Neutrophil (primary cell): ENCODE measurements at regions not wholly inside any gene's neighbourhood (a gene's known extent, or its start where the extent isn't known, plus 50 kb on each side); places are given as distances from the start of the nearest gene placed in this dataset.
"Not testable (repeated sequence)": the region's sequence is repeated elsewhere in the genome, so short reads cannot be mapped to it uniquely, and the experiment has no call there.

Source experiments
- H3K27ac ChIP-seq: fragments of 200-600 bp; sonication (generic); 2 replicates; pipeline ENCODE4 v1.5.1; 2016; ENCODE audit warnings: mild to moderate bottlenecking, moderate library complexity
- H3K27me3 ChIP-seq: fragments of 200-600 bp; sonication (generic); 2 replicates; pipeline ENCODE4 v1.6.0; 2016; ENCODE audit warnings: mild to moderate bottlenecking
- H3K36me3 ChIP-seq: fragments of 200-600 bp; sonication (generic); 2 replicates; pipeline ENCODE4 v1.5.1; 2017
- H3K4me1 ChIP-seq, 2 experiments: fragments of 200-600 bp in 1 of 2; sonication (generic) in 1 of 2; 1 replicate in 1 of 2; 2 replicates in 1 of 2; pipeline versions ENCODE4 v1.5.1 to v1.6.1; 2013 to 2016; ENCODE audit warnings: low read depth in 1 of 2, low read length in 1 of 2, mild to moderate bottlenecking in 1 of 2, moderate library complexity in 1 of 2; ENCODE audit not compliant: control insufficient read depth in 1 of 2, insufficient read depth in 1 of 2
- H3K4me3 ChIP-seq, 2 experiments: fragments of 200-600 bp in 1 of 2; sonication (generic) in 1 of 2; 1 replicate in 1 of 2; 2 replicates in 1 of 2; pipeline ENCODE4 v1.5.1; 2013 to 2016; ENCODE audit warnings: low read depth in 1 of 2, low read length in 1 of 2, mild to moderate bottlenecking in 1 of 2, moderate library complexity in 1 of 2
- H3K9me3 ChIP-seq: fragments of 200-600 bp; sonication (generic); 2 replicates; pipeline ENCODE4 v1.5.1; 2016
- TF ChIP-seq, protein P1 (sequence below): fragments of 200-600 bp; sonication (generic); IDR thresholded peaks from 2 replicates; pipeline ENCODE4 v1.5.1; 2016; ENCODE audit warnings: antibody characterized with exemption

DNA sequence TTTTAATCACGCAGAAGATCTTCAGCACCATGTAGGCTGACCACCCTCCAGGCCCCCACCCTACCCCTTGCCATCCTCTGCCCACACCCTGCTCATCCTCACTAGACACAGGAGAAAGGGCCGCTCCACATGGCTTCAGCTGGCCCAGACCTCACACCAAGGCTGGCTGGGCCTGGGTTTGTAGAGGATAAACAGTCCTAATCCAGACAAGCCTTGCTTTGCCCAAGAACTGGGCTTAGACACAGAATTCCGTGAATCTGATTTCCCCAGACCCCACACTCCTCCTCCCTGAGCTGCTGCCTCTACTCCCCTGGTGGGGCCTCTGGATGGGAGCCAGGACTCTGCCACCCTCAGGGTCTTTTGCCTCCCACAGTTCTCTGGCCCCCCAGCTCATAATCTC, 185.3 kb downstream of the CYP26B1 start:
- Histone ChIP-seq H3K4me1 (no peaks in the 10 kb centered on the region), H3K36me3 (no peaks in the 10 kb centered on the region), H3K27me3 (peaks cover 24% of the 10 kb centered on the region), H3K4me3 (no peak overlapping the region), H3K9me3 (no peaks in the 10 kb centered on the region), H3K27ac (no peak overlapping the region)
- TF ChIP-seq, protein P1, sequence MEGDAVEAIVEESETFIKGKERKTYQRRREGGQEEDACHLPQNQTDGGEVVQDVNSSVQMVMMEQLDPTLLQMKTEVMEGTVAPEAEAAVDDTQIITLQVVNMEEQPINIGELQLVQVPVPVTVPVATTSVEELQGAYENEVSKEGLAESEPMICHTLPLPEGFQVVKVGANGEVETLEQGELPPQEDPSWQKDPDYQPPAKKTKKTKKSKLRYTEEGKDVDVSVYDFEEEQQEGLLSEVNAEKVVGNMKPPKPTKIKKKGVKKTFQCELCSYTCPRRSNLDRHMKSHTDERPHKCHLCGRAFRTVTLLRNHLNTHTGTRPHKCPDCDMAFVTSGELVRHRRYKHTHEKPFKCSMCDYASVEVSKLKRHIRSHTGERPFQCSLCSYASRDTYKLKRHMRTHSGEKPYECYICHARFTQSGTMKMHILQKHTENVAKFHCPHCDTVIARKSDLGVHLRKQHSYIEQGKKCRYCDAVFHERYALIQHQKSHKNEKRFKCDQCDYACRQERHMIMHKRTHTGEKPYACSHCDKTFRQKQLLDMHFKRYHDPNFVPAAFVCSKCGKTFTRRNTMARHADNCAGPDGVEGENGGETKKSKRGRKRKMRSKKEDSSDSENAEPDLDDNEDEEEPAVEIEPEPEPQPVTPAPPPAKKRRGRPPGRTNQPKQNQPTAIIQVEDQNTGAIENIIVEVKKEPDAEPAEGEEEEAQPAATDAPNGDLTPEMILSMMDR = no peak

DNA sequence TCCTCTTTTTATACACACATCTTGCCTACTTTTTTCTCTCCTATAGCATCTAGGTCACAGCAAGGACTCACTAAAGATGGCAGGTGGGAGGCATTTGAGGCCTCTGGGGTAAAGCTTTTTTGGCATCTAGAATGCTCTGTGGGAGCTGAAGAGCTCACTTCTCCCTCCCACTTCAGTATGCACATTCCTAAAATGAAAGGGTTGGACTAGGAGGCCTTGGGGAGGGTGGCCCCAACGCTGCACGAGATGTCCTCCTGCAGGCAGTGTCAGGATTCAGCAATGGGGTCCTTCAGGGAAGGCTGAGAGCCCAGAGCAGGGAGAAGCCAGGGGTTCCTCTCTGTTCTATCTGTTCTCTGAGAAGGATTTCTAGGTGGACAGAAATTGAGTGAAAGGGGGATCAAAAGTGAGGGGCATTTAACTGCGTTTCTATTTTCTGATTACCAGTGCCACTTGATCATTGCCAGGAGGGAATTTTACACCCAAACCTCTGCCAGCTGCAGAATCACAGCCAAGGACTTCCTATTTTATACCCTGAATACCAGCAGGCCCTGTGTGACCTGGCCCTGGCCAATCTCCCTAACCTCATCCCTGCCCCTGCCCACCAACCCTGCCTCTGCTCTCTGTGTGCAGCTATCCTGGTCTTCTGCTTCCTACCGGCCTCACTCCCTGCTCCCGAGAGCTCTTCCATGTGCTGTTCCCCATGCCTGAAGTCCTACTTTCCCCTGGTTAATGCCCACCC, 186.2 kb downstream of the CYP26B1 start:
- peaks cover 24% of the 10 kb centered on the region for H3K27me3 ChIP-seq
- no peaks in the 10 kb centered on the region for H3K9me3 ChIP-seq
- TF ChIP-seq, protein P1 = no peak
- H3K4me1 ChIP-seq = no peaks in the 10 kb centered on the region
- H3K4me3 ChIP-seq = no peak overlapping the region
- no peak overlapping the region for H3K27ac ChIP-seq
- H3K36me3 ChIP-seq = no peaks in the 10 kb centered on the region

DNA sequence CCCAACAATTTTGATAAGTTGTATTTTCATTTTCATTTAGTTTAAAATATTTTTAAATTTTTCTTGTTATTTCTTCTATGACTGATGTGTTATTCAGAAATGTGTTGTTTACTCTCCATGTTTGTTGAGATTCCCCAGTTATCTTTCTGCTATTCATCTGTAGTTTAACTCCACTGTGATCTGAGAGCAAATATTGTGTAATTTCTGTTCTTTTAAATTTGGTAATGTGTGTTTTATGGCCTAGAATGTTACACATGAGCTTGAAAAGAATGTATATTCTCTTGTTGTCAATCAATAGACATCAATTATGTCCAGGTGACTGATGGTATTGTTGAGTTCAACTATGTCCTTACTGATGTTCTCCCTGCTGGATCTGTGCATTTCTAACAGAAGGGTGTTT, 188.2 kb downstream of the CYP26B1 start:
- TF ChIP-seq, protein P1 = no peak
- no peaks in the 10 kb centered on the region for H3K4me1 ChIP-seq
- peaks cover 24% of the 10 kb centered on the region for H3K27me3 ChIP-seq
- no peaks in the 10 kb centered on the region for H3K9me3 ChIP-seq
- H3K36me3 ChIP-seq = no peaks in the 10 kb centered on the region
- no peak overlapping the region for H3K27ac ChIP-seq
- H3K4me3 ChIP-seq = no peak overlapping the region

DNA sequence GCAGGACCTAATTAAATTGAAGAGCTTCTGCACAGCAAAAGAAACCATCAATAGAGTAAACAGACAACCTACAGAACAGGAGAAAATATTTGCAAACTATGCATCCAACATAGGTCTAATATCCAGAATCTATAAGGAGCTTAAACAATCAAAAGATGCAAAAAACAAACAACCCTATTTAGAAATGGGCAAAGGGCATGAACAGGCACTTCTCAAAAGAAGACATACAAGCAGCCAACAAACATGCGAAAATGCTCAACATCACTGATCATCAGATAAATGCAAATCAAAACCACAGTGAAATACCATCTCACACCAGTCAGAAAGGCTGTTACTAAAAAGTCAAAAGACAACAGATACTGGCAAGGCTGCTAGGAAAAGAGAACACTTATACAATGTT, 189.2 kb downstream of the CYP26B1 start:
- H3K4me1 ChIP-seq, H3K9me3 ChIP-seq: not testable (repeated sequence)

DNA sequence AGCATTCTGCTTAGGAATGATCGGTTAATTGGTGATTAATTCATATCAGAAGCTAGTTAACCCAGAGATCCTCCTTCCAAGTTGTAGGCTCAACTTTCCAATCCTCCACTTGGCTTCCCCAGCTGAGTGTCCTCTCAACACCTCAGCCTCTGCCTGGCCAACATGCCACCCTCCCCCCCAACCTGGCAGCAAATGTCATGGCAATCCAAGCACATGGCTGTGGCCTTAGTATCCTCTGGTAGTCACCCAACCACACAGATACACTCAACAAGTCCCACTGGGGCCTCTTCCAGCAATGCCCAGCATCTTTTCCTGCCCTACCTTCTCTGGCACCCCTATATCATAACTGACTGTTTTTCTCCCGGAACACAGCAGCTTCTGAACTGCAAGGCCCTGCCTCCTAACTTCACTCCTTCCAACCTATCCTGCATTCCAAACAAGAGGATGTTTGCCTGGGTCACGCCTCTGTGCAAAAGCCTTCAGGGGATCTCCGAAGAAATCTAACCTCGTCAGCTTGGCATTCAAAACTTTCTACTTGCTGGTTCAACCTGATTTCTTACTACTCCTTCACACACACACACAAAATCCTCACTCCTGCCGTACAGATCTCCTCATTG, 195.0 kb downstream of the CYP26B1 start:
- Histone ChIP-seq H3K9me3 (no peaks in the 10 kb centered on the region), H3K36me3 (no peaks in the 10 kb centered on the region), H3K27ac (no peak overlapping the region), H3K4me3 (no peak overlapping the region), H3K4me1 (no peaks in the 10 kb centered on the region), H3K27me3 (no peaks in the 10 kb centered on the region)
- TF ChIP-seq, protein P1 = no peak

More for the DNA sequence above, 189.2 kb downstream of the CYP26B1 start:
- not testable (repeated sequence) for H3K4me3 ChIP-seq, H3K27ac ChIP-seq, H3K36me3 ChIP-seq
- peaks cover 17% of the 10 kb centered on the region for H3K27me3 ChIP-seq

DNA sequence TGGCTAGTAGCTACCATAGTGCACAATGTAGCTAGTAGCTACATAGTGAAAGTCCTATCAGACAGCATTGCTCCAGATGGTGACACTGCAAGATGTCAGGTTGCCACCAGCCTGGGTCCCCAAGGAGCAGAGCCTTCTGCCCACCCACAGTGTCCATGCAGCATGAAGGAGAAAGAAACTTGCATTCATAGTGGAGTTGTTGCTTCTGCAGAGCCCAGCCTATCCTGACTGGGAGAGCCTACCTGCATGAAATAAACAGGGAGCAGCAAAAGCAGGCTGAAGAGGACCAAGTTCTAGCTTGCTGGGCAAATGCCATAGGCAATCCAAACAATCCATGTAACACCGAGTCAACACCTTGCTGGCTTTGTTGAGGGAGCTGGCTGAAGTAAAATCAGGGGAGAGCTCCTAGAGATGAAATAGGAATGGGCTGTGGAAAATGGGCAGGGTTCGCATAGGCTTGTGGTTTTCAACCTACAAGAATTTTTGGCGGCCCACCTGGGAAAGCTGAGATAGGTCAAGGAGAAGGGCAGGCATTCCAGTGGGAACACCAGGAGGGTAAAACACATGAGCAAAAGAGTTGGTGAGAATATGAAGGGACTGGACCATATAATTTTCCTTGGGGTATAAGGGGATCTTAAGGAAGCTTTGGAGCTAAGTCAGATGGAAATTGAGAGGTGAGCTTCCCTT, 195.8 kb downstream of the CYP26B1 start:
- H3K4me1 ChIP-seq = no peaks in the 10 kb centered on the region
- no peaks in the 10 kb centered on the region for H3K36me3 ChIP-seq
- no peak overlapping the region for H3K4me3 ChIP-seq
- no peaks in the 10 kb centered on the region for H3K27me3 ChIP-seq
- no peaks in the 10 kb centered on the region for H3K9me3 ChIP-seq
- TF ChIP-seq, protein P1 = no peak
- H3K27ac ChIP-seq = no peak overlapping the region
